Panc1 (cell line): ENCODE measurements at regions not wholly inside any gene's neighbourhood (a gene's known extent, or its start where the extent isn't known, plus 50 kb on each side); places are given as distances from the start of the nearest gene placed in this dataset.

Source experiments
- ATAC-seq: fragments of 200-7000 bp; cut with Tn5 transposase; 2 replicates; pipeline ENCODE4 v1.9.1; 2020; ENCODE audit warnings: mild to moderate bottlenecking, moderate library complexity
- BruUV-seq: library from RNA; stranded (reverse); fragments of 400-500 nt; replicated peaks from 2 replicates; lab custom pipeline; 2021; lab: Mats Ljungman, UMichigan
- CTCF ChIA-PET: fragments of 300-600 bp; sonication (Branson Sonifier 250); formaldehyde crosslinking; loops from one replicate; lab custom pipeline; 2022; ENCODE audit warnings: antibody characterized with exemption; lab: Charles Lee
- POLR2A ChIA-PET: fragments of 300-600 bp; sonication (Branson Sonifier 250); formaldehyde crosslinking; loops from one replicate; lab custom pipeline; 2022; ENCODE audit warnings: antibody characterized with exemption; lab: Charles Lee
- DNase-seq: peaks from one replicate; pipeline ENCODE4 v3.0.0-alpha.2; 2010; ENCODE audit warnings: low read depth, low spot score
- H3K27ac ChIP-seq: 2 replicates; pipeline ENCODE4 v1.5.1; 2011; ENCODE audit warnings: mild to moderate bottlenecking, low read length, inconsistent platforms
- H3K27me3 ChIP-seq: fragments of 200-500 bp; sonication (Bioruptor generic); 2 replicates; pipeline ENCODE4 v1.6.0; 2014; ENCODE audit warnings: low read length, inconsistent platforms; ENCODE audit not compliant: control insufficient read depth, insufficient read depth
- H3K36me3 ChIP-seq: fragments of 200-500 bp; sonication (Bioruptor generic); 2 replicates; pipeline ENCODE4 v1.5.1; 2014; ENCODE audit warnings: inconsistent platforms, mild to moderate bottlenecking, low read length, moderate library complexity; ENCODE audit not compliant: control insufficient read depth, insufficient read depth
- H3K4me1 ChIP-seq: 2 replicates; pipeline ENCODE4 v1.5.1; 2011; ENCODE audit warnings: inconsistent platforms, mild to moderate bottlenecking, low read length, moderate library complexity; ENCODE audit not compliant: control insufficient read depth, insufficient read depth
- H3K4me3 ChIP-seq, 2 experiments: 2 replicates each; pipeline ENCODE4 v1.5.1; 2011 to 2012; ENCODE audit warnings: low read depth in 2 of 2, low read length in 2 of 2, mild to moderate bottlenecking in 2 of 2, inconsistent platforms in 1 of 2, moderate library complexity in 1 of 2
- H3K9me3 ChIP-seq: fragments of 200-500 bp; sonication (Bioruptor generic); 2 replicates; pipeline ENCODE4 v1.5.1; 2014; ENCODE audit warnings: low read depth, mild to moderate bottlenecking, inconsistent platforms, low read length, moderate library complexity; ENCODE audit not compliant: control insufficient read depth, insufficient read depth
- CTCF ChIP-seq: fragments of 450-650 bp; IDR thresholded peaks from 2 replicates; pipeline ENCODE4 v1.5.1; 2017; ENCODE audit warnings: mild to moderate bottlenecking
- POLR2AphosphoS5 ChIP-seq: IDR thresholded peaks from 2 replicates; pipeline ENCODE4 v1.6.1; 2012; ENCODE audit warnings: mild to moderate bottlenecking, low read depth, low read length, moderate library complexity
- REST ChIP-seq, 2 experiments: IDR thresholded peaks; 2 replicates each; pipeline ENCODE4 v1.6.1; 2011 to 2012; ENCODE audit warnings: low read depth in 2 of 2, control low read depth in 1 of 2, low read length in 1 of 2, mild to moderate bottlenecking in 1 of 2, moderate library complexity in 1 of 2; ENCODE audit not compliant: insufficient read depth in 1 of 2
- SIN3A ChIP-seq: IDR thresholded peaks from 2 replicates; pipeline ENCODE4 v1.6.1; 2012; ENCODE audit warnings: low read depth, mild to moderate bottlenecking, low read length, moderate library complexity, borderline replicate concordance; ENCODE audit not compliant: insufficient read depth
- TCF7L2 ChIP-seq: IDR thresholded peaks from 2 replicates; pipeline ENCODE4 v1.6.1; 2011; ENCODE audit warnings: mild to moderate bottlenecking, low read depth, low read length, inconsistent platforms
- in situ Hi-C: cut with HindIII; loops from 2 replicates; pipeline ENCODE4 v1.10.0; 2016; ENCODE audit warnings: low sequenced_read_pairs, low pct_unique_long_range_greater_than_20kb
- intact Hi-C: fragments of 100-400 bp; cut with micrococcal nuclease; formaldehyde crosslinking; loops from one replicate; pipeline ENCODE4 v1.10.0; 2022; ENCODE audit not compliant: unreplicated experiment

DNA sequence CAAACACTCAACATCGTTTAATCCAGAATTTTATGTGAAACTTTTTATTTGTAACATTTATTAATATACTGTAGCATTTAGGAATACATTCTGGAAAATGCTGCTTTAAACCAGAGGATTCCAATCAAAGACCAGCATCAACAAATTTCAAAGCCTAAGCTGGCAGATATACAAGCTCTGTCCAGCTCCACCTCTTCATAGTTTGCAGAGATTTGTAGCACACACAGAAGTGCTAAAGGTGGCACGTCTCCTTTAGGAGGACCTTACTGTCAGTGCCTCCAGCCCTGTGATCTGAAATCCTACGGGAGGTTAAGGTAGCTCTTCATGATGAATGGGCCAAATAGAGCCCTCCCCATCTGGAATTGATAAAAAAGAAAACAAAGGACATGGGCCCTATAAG lies 329.7 kb upstream of the NECTIN3 start:
- BruUV-seq: no TSS peak
- no peak overlapping the region for H3K4me3 ChIP-seq
- no peak for DNase-seq
- no peaks in the 10 kb centered on the region for H3K36me3 ChIP-seq
- no peak for TF ChIP-seq REST (IDR thresholded peaks at IDR 0.05; ENCODE audit: insufficient read depth in 1 of 2, low read depth in 2 of 2, low read length in 1 of 2)
- no peak for TF ChIP-seq SIN3A
- no peak for TF ChIP-seq TCF7L2
- TF ChIP-seq CTCF: no peak
- no peak for TF ChIP-seq POLR2AphosphoS5
- no peaks in the 10 kb centered on the region for H3K27me3 ChIP-seq
- intact Hi-C loops: no loop called here
- H3K9me3 ChIP-seq: no peaks in the 10 kb centered on the region
- in situ Hi-C loops: no loop called here
- no peak overlapping the region for H3K27ac ChIP-seq
- ChIA-PET CTCF (no interaction called here), POLR2A (no interaction called here)
- H3K4me1 ChIP-seq: no peaks in the 10 kb centered on the region
- no peak for ATAC-seq

DNA sequence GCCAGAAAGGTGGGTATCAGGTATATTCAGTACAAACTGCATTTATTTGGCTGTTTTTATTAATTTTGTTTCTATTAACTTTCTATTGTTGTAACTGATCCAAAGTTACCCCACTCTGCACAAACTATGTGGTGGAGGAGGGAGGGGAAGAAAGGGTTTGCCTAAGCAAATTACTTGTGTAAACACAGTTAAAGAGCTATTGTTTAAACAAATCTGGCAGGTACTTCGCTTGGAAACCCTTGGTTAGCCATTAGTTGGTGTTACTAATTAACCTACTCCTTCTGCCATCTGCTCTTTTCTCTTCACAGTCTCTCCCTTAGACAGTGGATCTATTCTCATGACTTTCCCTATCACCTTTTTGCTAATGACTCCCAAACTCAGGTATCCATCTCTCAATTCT lies 328.4 kb upstream of the NECTIN3 start:
- no peak for TF ChIP-seq POLR2AphosphoS5
- TF ChIP-seq REST (IDR thresholded peaks at IDR 0.05; ENCODE audit: insufficient read depth in 1 of 2, low read depth in 2 of 2, low read length in 1 of 2): no peak
- no peak for TF ChIP-seq CTCF
- TF ChIP-seq SIN3A: no peak
- TF ChIP-seq TCF7L2: no peak
- no peak overlapping the region for H3K27ac ChIP-seq
- no peaks in the 10 kb centered on the region for H3K27me3 ChIP-seq
- DNase-seq (no peak), ATAC-seq (no peak)
- no peaks in the 10 kb centered on the region for H3K4me1 ChIP-seq
- intact Hi-C loops: no loop called here
- CTCF ChIA-PET: no interaction called here
- BruUV-seq: no TSS peak
- no peaks in the 10 kb centered on the region for H3K9me3 ChIP-seq
- no peaks in the 10 kb centered on the region for H3K36me3 ChIP-seq
- in situ Hi-C loops: no loop called here
- POLR2A ChIA-PET: no interaction called here
- H3K4me3 ChIP-seq: no peak overlapping the region
